Adrenal gland (tissue), 9 donors: ENCODE measurements at regions not wholly inside any gene's neighbourhood (a gene's known extent, or its start where the extent isn't known, plus 50 kb on each side); places are given as distances from the start of the nearest gene placed in this dataset.

Experiments
- DNase-seq, 7 donors: peaks; one replicate each; pipeline ENCODE4 v3.0.0-alpha.2; 2019 to 2020
- H3K27ac ChIP-seq, 5 donors: fragments of 200-600 bp; sonication (generic) in 4 of 5; 1 replicate in 3 of 5; 2 replicates in 2 of 5; pipeline versions ENCODE4 v1.5.1 to v1.8.0; 2016 to 2020; ENCODE audit warnings: mild to moderate bottlenecking in 1 of 5
- H3K27me3 ChIP-seq: fragments of 200-600 bp; 2 replicates; pipeline ENCODE4 v1.8.0; 2021
- H3K36me3 ChIP-seq, 2 donors: fragments of 200-600 bp; replicated peaks in 1 of 2; 1 replicate in 1 of 2; 2 replicates in 1 of 2; pipeline versions ENCODE4 v1.5.1 to v1.8.0; 2018 to 2022
- H3K4me1 ChIP-seq, 2 donors: fragments of 200-600 bp; replicated peaks in 1 of 2; 1 replicate in 1 of 2; 2 replicates in 1 of 2; pipeline versions ENCODE4 v1.5.1 to v1.8.0; 2018 to 2021
- H3K4me3 ChIP-seq, 4 donors: fragments of 200-600 bp; sonication (generic) in 3 of 4; one replicate each; pipeline ENCODE4 v1.5.1; 2016 to 2018
- H3K9me3 ChIP-seq, 3 donors: fragments of 200-600 bp; sonication (generic) in 1 of 3; replicated peaks in 1 of 3; 1 replicate in 2 of 3; 2 replicates in 1 of 3; pipeline versions ENCODE4 v1.5.1 to v1.8.0; 2016 to 2021
- CTCF ChIP-seq, 6 experiments: fragments of 450-650 bp in 4 of 6; fragments of 200-600 bp in 2 of 6; sonication (generic) in 1 of 6; IDR thresholded peaks; 1 replicate in 5 of 6; 2 replicates in 1 of 6; pipeline versions ENCODE4 v1.5.1 to v1.8.0; 2016 to 2021; ENCODE audit warnings: antibody characterized with exemption in 6 of 6, mild to moderate bottlenecking in 2 of 6, moderate library complexity in 1 of 6
- POLR2A ChIP-seq, 2 donors: fragments of 450-650 bp; IDR thresholded peaks; one replicate each; pipeline ENCODE4 v1.6.1; 2017; ENCODE audit warnings: antibody characterized with exemption in 2 of 2, mild to moderate bottlenecking in 2 of 2, moderate library complexity in 1 of 2
- WGBS, 4 donors: extraction: QIAGEN DNeasy Blood & Tissue Kit in 2 of 4; methylation state at CpG; one replicate each; pipeline versions ENCODE4 v1.1.5 to v1.1.7; 2013 to 2017; 5-methylcytosine and 5-hydroxymethylcytosine counted together
- intact Hi-C, 2 donors: fragments of 100-400 bp; cut with DNase I; formaldehyde crosslinking; loops; one replicate each; pipeline versions ENCODE4 v1.14.1 to v1.15.0; 2022 to 2023
- donor health status: healthy with polysubstance abuse.
- donor health status: Bipolar disorder and iron deficiency.
- donor health status: DM: yes; HTN: yes; CAD: no.
- donor health status: DM: no; HTN: no; CAD: no.
- donor health status: DM: no; HTN: no; CAD: no.

- H3K9me3 ChIP-seq, result no peaks in the 10 kb centered on the region
- intact Hi-C loops, result no loop called here
- H3K27me3 ChIP-seq, result no peaks in the 10 kb centered on the region
- H3K4me1 ChIP-seq, result peaks cover 17 to 28% of the 10 kb centered on the region in 2 donors
- no peak for TF ChIP-seq POLR2A (IDR thresholded peaks at IDR 0.05)
- TF ChIP-seq CTCF (IDR thresholded peaks at IDR 0.05), result no peak
- H3K27ac ChIP-seq, result peak overlapping the region in 2 of 5 donors; percentile 61 to 85
- H3K36me3 ChIP-seq, result no peaks in the 10 kb centered on the region
- no peak for DNase-seq
- 31 to 56% (median 46%) methylated on average over 2 of the region's 2 CpGs for WGBS, 4 donors
- H3K4me3 ChIP-seq, result no peak overlapping the region
Observed at GRCh38 chr1:96363826-96364225, 357.8 kb upstream of the PTBP2 start.

- Histone ChIP-seq H3K36me3 (no peaks in the 10 kb centered on the region), H3K27me3 (no peaks in the 10 kb centered on the region), H3K27ac (no peak overlapping the region), H3K4me3 (no peak overlapping the region), H3K4me1 (peaks cover 17 to 28% of the 10 kb centered on the region in 2 donors), H3K9me3 (no peaks in the 10 kb centered on the region)
- intact Hi-C loops, result no loop called here
- TF ChIP-seq POLR2A (IDR thresholded peaks at IDR 0.05) (no peak), CTCF (IDR thresholded peaks at IDR 0.05) (no peak)
- DNase-seq, result no peak
Observed at GRCh38 chr1:96364576-96364975, 357.0 kb upstream of the PTBP2 start.

- Histone ChIP-seq H3K27me3 (no peaks in the 10 kb centered on the region), H3K27ac (no peak overlapping the region), H3K4me3 (no peak overlapping the region), H3K4me1 (peaks cover 17 to 28% of the 10 kb centered on the region in 2 donors), H3K9me3 (no peaks in the 10 kb centered on the region), H3K36me3 (no peaks in the 10 kb centered on the region)
- TF ChIP-seq CTCF (IDR thresholded peaks at IDR 0.05) (no peak), POLR2A (IDR thresholded peaks at IDR 0.05) (no peak)
- DNase-seq, result peak in 2 of 7 donors; percentile 10 to 19
- intact Hi-C loops, result no loop called here
- 24 to 47% (median 26%) methylated on average over 1 of the region's 1 CpG for WGBS, 4 donors
Observed at GRCh38 chr1:96365076-96365475, 356.5 kb upstream of the PTBP2 start.

- Histone ChIP-seq H3K4me1 (peaks cover 17 to 28% of the 10 kb centered on the region in 2 donors), H3K9me3 (no peaks in the 10 kb centered on the region), H3K27ac (peak overlapping the region in 1 of 5 donors; percentile 9), H3K36me3 (no peaks in the 10 kb centered on the region), H3K27me3 (no peaks in the 10 kb centered on the region), H3K4me3 (no peak overlapping the region)
- intact Hi-C loops, result no loop called here
- no peak for TF ChIP-seq CTCF (IDR thresholded peaks at IDR 0.05)
- no peak for TF ChIP-seq POLR2A (IDR thresholded peaks at IDR 0.05)
- WGBS, 4 donors, result 54 to 77% (median 73%) methylated on average over 3 of the region's 3 CpGs
- no peak for DNase-seq
Observed at GRCh38 chr1:96365596-96366390, 355.8 kb upstream of the PTBP2 start.
